HCT116 (cell line): ENCODE measurements at regions not wholly inside any gene's neighbourhood (a gene's known extent, or its start where the extent isn't known, plus 50 kb on each side); places are given as distances from the start of the nearest gene placed in this dataset.

Source experiments
- CBX3 ChIP-seq: IDR thresholded peaks from 2 replicates; pipeline ENCODE4 v1.6.1; 2012; ENCODE audit warnings: low read depth
- CEBPB ChIP-seq: IDR thresholded peaks from 2 replicates; pipeline ENCODE4 v1.6.1; 2012; ENCODE audit warnings: low read depth
- ELF1 ChIP-seq: IDR thresholded peaks from 2 replicates; pipeline ENCODE4 v1.6.1; 2012; ENCODE audit warnings: low read depth, borderline replicate concordance
- EZH2phosphoT487 ChIP-seq: fragments of 200-600 bp; IDR thresholded peaks from 2 replicates; pipeline ENCODE4 v1.6.1; 2018; ENCODE audit warnings: antibody characterized with exemption, borderline replicate concordance
- JUND ChIP-seq: IDR thresholded peaks from 2 replicates; pipeline ENCODE4 v1.6.1; 2012
- RAD21 ChIP-seq: IDR thresholded peaks from 2 replicates; pipeline ENCODE4 v1.6.1; 2012; ENCODE audit warnings: low read depth, mild to moderate bottlenecking
- REST ChIP-seq: IDR thresholded peaks from 2 replicates; pipeline ENCODE4 v1.6.1; 2012; ENCODE audit warnings: low read depth
- SIN3A ChIP-seq: IDR thresholded peaks from 2 replicates; pipeline ENCODE4 v1.6.1; 2012; ENCODE audit warnings: low read depth
- SP1 ChIP-seq: IDR thresholded peaks from 2 replicates; pipeline ENCODE4 v1.6.1; 2012; ENCODE audit warnings: low read depth
- SRF ChIP-seq: IDR thresholded peaks from 2 replicates; pipeline ENCODE4 v1.6.1; 2012; ENCODE audit warnings: low read depth
- ZFX ChIP-seq: fragments of 450-650 bp; IDR thresholded peaks from 2 replicates; pipeline ENCODE4 v1.6.1; 2017
- ZNF274 ChIP-seq: fragments of 200-500 bp; sonication (Bioruptor generic); IDR thresholded peaks from 2 replicates; pipeline ENCODE4 v1.6.1; 2014; ENCODE audit warnings: mild to moderate bottlenecking, low read depth, low read length, inconsistent platforms
- TF ChIP-seq, protein P1 (sequence below): IDR thresholded peaks from 2 replicates; pipeline ENCODE4 v1.6.1; 2012
- TF ChIP-seq, protein P2 (sequence below): IDR thresholded peaks from 2 replicates; pipeline ENCODE4 v1.6.1; 2012

GRCh38 chr14:54253195-54253947, 143.4 kb upstream of the CDKN3 start (continued):
- TF ChIP-seq REST (no peak), ZNF274 (no peak), RAD21 (peak; percentile 36; the same call in 1 of the 2 replicates), SIN3A (peak; percentile 71), CBX3 (peak; percentile 93), EZH2phosphoT487 (no peak), JUND (peak; percentile 96), ELF1 (no peak), CEBPB (peak; percentile 78), ZFX (no peak), SRF (peak; percentile 76; the same call in 1 of the 2 replicates), SP1 (peak; percentile 89)
- TF ChIP-seq, protein P1, sequence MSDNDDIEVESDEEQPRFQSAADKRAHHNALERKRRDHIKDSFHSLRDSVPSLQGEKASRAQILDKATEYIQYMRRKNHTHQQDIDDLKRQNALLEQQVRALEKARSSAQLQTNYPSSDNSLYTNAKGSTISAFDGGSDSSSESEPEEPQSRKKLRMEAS = peak; percentile 97
- TF ChIP-seq, protein P2, sequence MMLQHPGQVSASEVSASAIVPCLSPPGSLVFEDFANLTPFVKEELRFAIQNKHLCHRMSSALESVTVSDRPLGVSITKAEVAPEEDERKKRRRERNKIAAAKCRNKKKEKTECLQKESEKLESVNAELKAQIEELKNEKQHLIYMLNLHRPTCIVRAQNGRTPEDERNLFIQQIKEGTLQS = no peak
